ENCODE measurements at regions not wholly inside any gene's neighbourhood (a gene's known extent, or its start where the extent isn't known, plus 50 kb on each side); places are given as distances from the start of the nearest gene placed in this dataset.

- H3K4me3 Mint-ChIP-seq: no peak overlapping the region
Observed at GRCh38 chr13:100822871-100823443, 148.4 kb upstream of the TMTC4 start.

GRCh38 chr13:100818711-100819110 is 144.1 kb upstream of the TMTC4 start:
- no peak for DNase-seq

More at GRCh38 chr13:100822871-100823443, 148.4 kb upstream of the TMTC4 start:
- Mint-ChIP-seq H3K27ac (no peak overlapping the region), H3K27me3 (peaks cover 15% of the 10 kb centered on the region), H3K9me3 (no peaks in the 10 kb centered on the region), H3K4me1 (no peaks in the 10 kb centered on the region), H3K36me3 (no peaks in the 10 kb centered on the region)
- DNase-seq: no peak

GRCh38 chr13:100817928-100818327 is 143.3 kb upstream of the TMTC4 start:
- no peak overlapping the region for H3K27ac Mint-ChIP-seq
- H3K36me3 Mint-ChIP-seq: no peaks in the 10 kb centered on the region
- peaks cover 3% of the 10 kb centered on the region for H3K9me3 Mint-ChIP-seq
- H3K27me3 Mint-ChIP-seq: peaks cover 30% of the 10 kb centered on the region
- no peaks in the 10 kb centered on the region for H3K4me1 Mint-ChIP-seq
- H3K4me3 Mint-ChIP-seq: no peak overlapping the region
- DNase-seq: no peak

More at GRCh38 chr13:100818711-100819110, 144.1 kb upstream of the TMTC4 start:
- no peaks in the 10 kb centered on the region for H3K4me1 Mint-ChIP-seq
- H3K4me3 Mint-ChIP-seq: no peak overlapping the region
- H3K36me3 Mint-ChIP-seq: no peaks in the 10 kb centered on the region
- no peak overlapping the region for H3K27ac Mint-ChIP-seq
- peaks cover 3% of the 10 kb centered on the region for H3K9me3 Mint-ChIP-seq
- peaks cover 33% of the 10 kb centered on the region for H3K27me3 Mint-ChIP-seq

- H3K27me3 Mint-ChIP-seq: peaks cover 24% of the 10 kb centered on the region
- peaks cover 3% of the 10 kb centered on the region for H3K9me3 Mint-ChIP-seq
- no peak overlapping the region for H3K4me3 Mint-ChIP-seq
- no peak for DNase-seq
- H3K36me3 Mint-ChIP-seq: no peaks in the 10 kb centered on the region
- H3K27ac Mint-ChIP-seq: no peak overlapping the region
- H3K4me1 Mint-ChIP-seq: no peaks in the 10 kb centered on the region
Observed at GRCh38 chr13:100815476-100816046, 141.0 kb upstream of the TMTC4 start.

GRCh38 chr13:100812982-100813584 is 138.5 kb upstream of the TMTC4 start:
- no peak overlapping the region for H3K4me3 Mint-ChIP-seq

GRCh38 chr13:100811928-100812327 is 137.3 kb upstream of the TMTC4 start:
- Mint-ChIP-seq H3K4me1 (no peaks in the 10 kb centered on the region), H3K27me3 (peaks cover 36% of the 10 kb centered on the region), H3K36me3 (no peaks in the 10 kb centered on the region), H3K27ac (no peak overlapping the region), H3K4me3 (no peak overlapping the region), H3K9me3 (no peaks in the 10 kb centered on the region)
- DNase-seq: no peak

More at GRCh38 chr13:100812982-100813584, 138.5 kb upstream of the TMTC4 start:
- peaks cover 3% of the 10 kb centered on the region for H3K9me3 Mint-ChIP-seq
- DNase-seq: no peak
- H3K27me3 Mint-ChIP-seq: peaks cover 31% of the 10 kb centered on the region
- H3K36me3 Mint-ChIP-seq: no peaks in the 10 kb centered on the region
- no peaks in the 10 kb centered on the region for H3K4me1 Mint-ChIP-seq
- no peak overlapping the region for H3K27ac Mint-ChIP-seq

GRCh38 chr13:100811024-100811865 is 136.7 kb upstream of the TMTC4 start:
- H3K4me3 Mint-ChIP-seq: no peak overlapping the region
- no peak for DNase-seq
- no peaks in the 10 kb centered on the region for H3K9me3 Mint-ChIP-seq
- H3K36me3 Mint-ChIP-seq: no peaks in the 10 kb centered on the region
- H3K4me1 Mint-ChIP-seq: no peaks in the 10 kb centered on the region
- H3K27me3 Mint-ChIP-seq: peaks cover 32% of the 10 kb centered on the region
- H3K27ac Mint-ChIP-seq: no peak overlapping the region

GRCh38 chr13:100810481-100810880 is 135.9 kb upstream of the TMTC4 start:
- Mint-ChIP-seq H3K9me3 (no peaks in the 10 kb centered on the region), H3K27me3 (peaks cover 28% of the 10 kb centered on the region)

GRCh38 chr13:100809856-100810255 is 135.3 kb upstream of the TMTC4 start:
- no peak for DNase-seq
- Mint-ChIP-seq H3K27me3 (peaks cover 25% of the 10 kb centered on the region), H3K27ac (no peak overlapping the region), H3K9me3 (no peaks in the 10 kb centered on the region), H3K4me3 (no peak overlapping the region), H3K36me3 (no peaks in the 10 kb centered on the region), H3K4me1 (no peaks in the 10 kb centered on the region)

More at GRCh38 chr13:100810481-100810880, 135.9 kb upstream of the TMTC4 start:
- DNase-seq: no peak
- Mint-ChIP-seq H3K27ac (no peak overlapping the region), H3K36me3 (no peaks in the 10 kb centered on the region), H3K4me1 (no peaks in the 10 kb centered on the region), H3K4me3 (no peak overlapping the region)

GRCh38 chr13:100809129-100809390 is 134.5 kb upstream of the TMTC4 start:
- H3K9me3 Mint-ChIP-seq: no peaks in the 10 kb centered on the region
- H3K4me1 Mint-ChIP-seq: no peaks in the 10 kb centered on the region
- peaks cover 22% of the 10 kb centered on the region for H3K27me3 Mint-ChIP-seq
- no peak for DNase-seq
- H3K27ac Mint-ChIP-seq: no peak overlapping the region
- no peak overlapping the region for H3K4me3 Mint-ChIP-seq
- no peaks in the 10 kb centered on the region for H3K36me3 Mint-ChIP-seq

- Mint-ChIP-seq H3K4me3 (no peak overlapping the region), H3K27me3 (peaks cover 19% of the 10 kb centered on the region), H3K27ac (no peak overlapping the region), H3K9me3 (no peaks in the 10 kb centered on the region), H3K36me3 (no peaks in the 10 kb centered on the region), H3K4me1 (no peaks in the 10 kb centered on the region)
- no peak for DNase-seq
Observed at GRCh38 chr13:100808330-100809128, 133.9 kb upstream of the TMTC4 start.

GRCh38 chr13:100803091-100803490 is 128.5 kb upstream of the TMTC4 start:
- no peak overlapping the region for H3K4me3 Mint-ChIP-seq
- H3K27me3 Mint-ChIP-seq: peaks cover 18% of the 10 kb centered on the region
- H3K27ac Mint-ChIP-seq: no peak overlapping the region
- no peaks in the 10 kb centered on the region for H3K4me1 Mint-ChIP-seq
- DNase-seq: no peak
- no peaks in the 10 kb centered on the region for H3K36me3 Mint-ChIP-seq
- no peaks in the 10 kb centered on the region for H3K9me3 Mint-ChIP-seq

GRCh38 chr13:100800283-100800875 is 125.8 kb upstream of the TMTC4 start:
- H3K9me3 Mint-ChIP-seq: no peaks in the 10 kb centered on the region
- no peaks in the 10 kb centered on the region for H3K4me1 Mint-ChIP-seq
- no peak for DNase-seq

GRCh38 chr13:100798739-100799361 is 124.3 kb upstream of the TMTC4 start:
- no peak overlapping the region for H3K27ac Mint-ChIP-seq
- H3K27me3 Mint-ChIP-seq: peaks cover 16% of the 10 kb centered on the region
- no peak for DNase-seq
- no peaks in the 10 kb centered on the region for H3K4me1 Mint-ChIP-seq
- H3K36me3 Mint-ChIP-seq: no peaks in the 10 kb centered on the region
- H3K9me3 Mint-ChIP-seq: peaks cover 2% of the 10 kb centered on the region
- H3K4me3 Mint-ChIP-seq: no peak overlapping the region

More at GRCh38 chr13:100800283-100800875, 125.8 kb upstream of the TMTC4 start:
- Mint-ChIP-seq H3K27me3 (peaks cover 16% of the 10 kb centered on the region), H3K4me3 (no peak overlapping the region), H3K36me3 (no peaks in the 10 kb centered on the region), H3K27ac (no peak overlapping the region)
